Trophoblast cell (in vitro differentiated cells and primary cell): ENCODE measurements at regions not wholly inside any gene's neighbourhood (a gene's known extent, or its start where the extent isn't known, plus 50 kb on each side); places are given as distances from the start of the nearest gene placed in this dataset.

ENCODE experiments used
- DNase-seq, 2 donors: peaks; one replicate each; pipeline ENCODE4 v3.0.0-alpha.2; 2016
- H2AFZ ChIP-seq: 2 replicates; pipeline ENCODE4 v1.6.1; 2013; ENCODE audit warnings: low read length, moderate library complexity, mild to moderate bottlenecking; ENCODE audit not compliant: insufficient read depth, poor library complexity
- H2AK5ac ChIP-seq: 2 replicates; pipeline ENCODE4 v1.6.1; 2013; ENCODE audit warnings: mild to moderate bottlenecking, low read length
- H2BK120ac ChIP-seq: 2 replicates; pipeline ENCODE4 v1.6.1; 2013; ENCODE audit warnings: low read length, mild to moderate bottlenecking, moderate library complexity; ENCODE audit not compliant: insufficient read depth, poor library complexity
- H2BK12ac ChIP-seq: 2 replicates; pipeline ENCODE4 v1.6.1; 2013; ENCODE audit warnings: mild to moderate bottlenecking, low read length, moderate library complexity
- H2BK5ac ChIP-seq: 2 replicates; pipeline ENCODE4 v1.6.1; 2013; ENCODE audit warnings: low read length, low read depth, moderate library complexity, mild to moderate bottlenecking; ENCODE audit not compliant: poor library complexity
- H3K14ac ChIP-seq: 2 replicates; pipeline ENCODE4 v1.6.1; 2013; ENCODE audit warnings: mild to moderate bottlenecking, low read length
- H3K18ac ChIP-seq: 2 replicates; pipeline ENCODE4 v1.6.1; 2013; ENCODE audit warnings: mild to moderate bottlenecking, low read length
- H3K23ac ChIP-seq: 2 replicates; pipeline ENCODE4 v1.6.1; 2013; ENCODE audit warnings: low read length
- H3K27ac ChIP-seq: 2 replicates; pipeline ENCODE4 v1.5.1; 2013; ENCODE audit warnings: low read depth, mild to moderate bottlenecking, inconsistent platforms, low read length, moderate library complexity
- H3K27me3 ChIP-seq: 2 replicates; pipeline ENCODE4 v1.6.1; 2013; ENCODE audit warnings: inconsistent platforms, mild to moderate bottlenecking, low read length, moderate library complexity; ENCODE audit not compliant: insufficient read depth
- H3K36me3 ChIP-seq, 2 experiments: 1 replicate in 1 of 2; 2 replicates in 1 of 2; pipeline ENCODE4 v1.6.1; 2013; ENCODE audit warnings: low read length in 2 of 2, mild to moderate bottlenecking in 2 of 2, moderate library complexity in 1 of 2; ENCODE audit not compliant: insufficient read depth in 2 of 2, control insufficient read depth in 1 of 2
- H3K4ac ChIP-seq: 2 replicates; pipeline ENCODE4 v1.6.1; 2013; ENCODE audit warnings: low read depth, mild to moderate bottlenecking, low read length, moderate library complexity
- H3K4me1 ChIP-seq, 2 experiments: 1 replicate in 1 of 2; 2 replicates in 1 of 2; pipeline ENCODE4 v1.6.1; 2013; ENCODE audit warnings: low read length in 2 of 2, mild to moderate bottlenecking in 2 of 2, moderate library complexity in 1 of 2; ENCODE audit not compliant: insufficient read depth in 2 of 2, control insufficient read depth in 1 of 2
- H3K4me2 ChIP-seq: 2 replicates; pipeline ENCODE4 v1.6.1; 2013; ENCODE audit warnings: inconsistent platforms, mild to moderate bottlenecking, low read length, moderate library complexity
- H3K4me3 ChIP-seq: 2 replicates; pipeline ENCODE4 v1.5.1; 2013; ENCODE audit warnings: mild to moderate bottlenecking, low read depth, low read length, inconsistent platforms
- H3K79me1 ChIP-seq: one replicate; pipeline ENCODE4 v1.6.1; 2013; ENCODE audit warnings: low read length
- H3K79me2 ChIP-seq: 2 replicates; pipeline ENCODE4 v1.6.1; 2013; ENCODE audit warnings: low read length, mild to moderate bottlenecking; ENCODE audit not compliant: control insufficient read depth, insufficient read depth, poor library complexity
- H3K9ac ChIP-seq: 2 replicates; pipeline ENCODE4 v1.6.1; 2013; ENCODE audit warnings: mild to moderate bottlenecking, low read length
- H3K9me3 ChIP-seq: 2 replicates; pipeline ENCODE4 v1.6.1; 2013; ENCODE audit warnings: low read depth, mild to moderate bottlenecking, control low read depth, inconsistent platforms, low read length; ENCODE audit not compliant: insufficient read depth
- H4K12ac ChIP-seq: 2 replicates; pipeline ENCODE4 v1.6.1; 2013; ENCODE audit warnings: low read depth, mild to moderate bottlenecking, low read length, moderate library complexity
- H4K8ac ChIP-seq: 2 replicates; pipeline ENCODE4 v1.6.1; 2013; ENCODE audit warnings: low read depth, mild to moderate bottlenecking, low read length, moderate library complexity
- H4K91ac ChIP-seq: one replicate; pipeline ENCODE4 v1.6.1; 2013; ENCODE audit warnings: low read depth, mild to moderate bottlenecking, low read length, moderate library complexity
- WGBS: extraction: QIAGEN DNeasy Blood & Tissue Kit; methylation state at CpG from one replicate; pipeline ENCODE4 v1.1.7; 2013; ENCODE audit warnings: missing lambda C conversion rate; ENCODE audit not compliant: insufficient read length, insufficient coverage; ENCODE audit errors: extremely low coverage; 5-methylcytosine and 5-hydroxymethylcytosine counted together

DNA sequence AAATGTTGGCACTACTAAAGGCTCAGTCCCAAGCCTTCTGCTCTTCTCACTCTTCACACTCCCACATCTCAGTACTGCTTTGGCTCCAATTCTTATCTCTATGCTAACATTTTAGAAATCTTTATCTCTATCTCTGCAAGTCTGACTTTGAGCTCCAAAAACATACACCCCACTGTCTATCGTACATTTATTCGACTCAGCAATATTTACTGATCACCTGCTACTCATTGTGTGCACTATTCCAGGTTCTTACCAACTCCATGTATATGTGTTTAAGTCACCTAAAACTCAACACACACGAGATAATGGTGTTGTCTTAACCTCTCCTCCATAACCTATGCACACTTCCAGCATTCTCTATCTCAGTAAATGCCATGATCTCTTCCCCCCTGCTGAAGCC is 268.2 kb upstream of the CRIM1 start:
- Histone ChIP-seq H3K79me1 (no peaks in the 10 kb centered on the region), H3K4me3 (no peak overlapping the region), H4K12ac (no peak overlapping the region), H3K18ac (no peak overlapping the region), H2BK12ac (no peak overlapping the region), H3K14ac (no peak overlapping the region), H4K8ac (no peak overlapping the region), H3K9me3 (peaks cover 4% of the 10 kb centered on the region), H3K79me2 (no peaks in the 10 kb centered on the region), H2AFZ (no peak overlapping the region), H3K36me3 (no peaks in the 10 kb centered on the region), H3K4ac (no peak overlapping the region), H3K4me2 (no peak overlapping the region), H4K91ac (no peak overlapping the region), H3K23ac (no peak overlapping the region), H2AK5ac (no peak overlapping the region), H2BK5ac (no peak overlapping the region), H2BK120ac (no peak overlapping the region), H3K4me1 (no peaks in the 10 kb centered on the region), H3K27me3 (no peaks in the 10 kb centered on the region), H3K9ac (no peak overlapping the region), H3K27ac (no peak overlapping the region)
- DNase-seq = no peak
- WGBS = no CpG with 5 or more reads among the region's 3 CpGs

DNA sequence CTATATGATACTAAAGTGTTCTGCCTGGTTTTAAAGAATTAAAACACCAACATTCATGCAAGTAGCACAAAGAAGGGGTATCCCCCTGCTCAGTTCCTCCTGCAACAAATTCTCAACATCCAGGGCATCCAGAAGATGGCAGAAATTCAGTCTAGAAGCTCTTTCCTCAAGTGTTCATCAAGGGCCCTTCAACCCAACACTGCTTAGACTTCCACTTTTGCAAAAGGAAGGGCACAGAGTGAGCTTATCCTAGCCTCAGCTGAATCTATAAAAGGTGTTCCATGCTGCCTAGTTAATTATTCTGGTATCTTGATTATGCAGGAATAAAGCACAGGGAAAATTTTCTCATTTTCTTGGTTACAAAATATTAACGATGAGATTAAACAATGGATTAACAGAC is 275.8 kb upstream of the CRIM1 start:
- H3K79me1 ChIP-seq = no peaks in the 10 kb centered on the region
- H3K18ac ChIP-seq = no peak overlapping the region
- no CpG with 5 or more reads among the region's 1 CpG for WGBS
- H3K4me2 ChIP-seq = no peak overlapping the region
- no peak overlapping the region for H3K27ac ChIP-seq
- no peak overlapping the region for H4K8ac ChIP-seq
- no peak overlapping the region for H3K14ac ChIP-seq
- no peak overlapping the region for H4K12ac ChIP-seq
- no peaks in the 10 kb centered on the region for H3K36me3 ChIP-seq
- no peak overlapping the region for H3K9ac ChIP-seq
- H3K4me1 ChIP-seq = no peaks in the 10 kb centered on the region
- H2BK120ac ChIP-seq = no peak overlapping the region
- no peak overlapping the region for H4K91ac ChIP-seq
- no peak overlapping the region for H2BK5ac ChIP-seq
- H3K79me2 ChIP-seq = no peaks in the 10 kb centered on the region
- no peak overlapping the region for H2AK5ac ChIP-seq
- no peak overlapping the region for H2BK12ac ChIP-seq
- no peaks in the 10 kb centered on the region for H3K9me3 ChIP-seq
- H3K23ac ChIP-seq = no peak overlapping the region
- no peak overlapping the region for H2AFZ ChIP-seq
- no peak overlapping the region for H3K4me3 ChIP-seq
- no peak for DNase-seq
- H3K27me3 ChIP-seq = no peaks in the 10 kb centered on the region
- H3K4ac ChIP-seq = no peak overlapping the region

DNA sequence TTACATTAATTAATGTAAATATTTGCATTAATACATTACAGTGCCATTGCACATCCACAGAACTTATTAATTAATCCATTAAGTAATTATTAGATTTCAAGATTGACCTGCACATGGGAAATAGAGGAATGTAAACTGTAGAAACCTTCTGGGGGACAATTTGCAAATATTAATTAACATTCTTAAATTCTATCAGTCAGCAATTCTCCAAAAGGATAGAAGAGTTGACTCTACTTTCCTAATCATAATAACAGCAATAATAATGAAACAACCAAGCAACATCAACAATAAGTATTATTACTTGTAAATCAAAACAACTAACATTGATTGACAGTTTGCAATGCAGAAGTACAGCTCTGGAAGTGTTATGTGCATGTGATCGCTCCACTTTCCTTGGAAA is 281.6 kb upstream of the CRIM1 start:
- Histone ChIP-seq H4K12ac (no peak overlapping the region), H2AK5ac (no peak overlapping the region), H3K4me3 (no peak overlapping the region), H3K23ac (no peak overlapping the region), H3K79me2 (no peaks in the 10 kb centered on the region), H3K4me2 (no peak overlapping the region), H4K8ac (no peak overlapping the region), H3K27ac (no peak overlapping the region), H4K91ac (no peak overlapping the region), H2AFZ (no peak overlapping the region), H3K4me1 (no peaks in the 10 kb centered on the region), H3K18ac (no peak overlapping the region), H3K9me3 (no peaks in the 10 kb centered on the region), H3K36me3 (no peaks in the 10 kb centered on the region), H2BK12ac (no peak overlapping the region), H3K27me3 (no peaks in the 10 kb centered on the region), H2BK5ac (no peak overlapping the region), H2BK120ac (no peak overlapping the region), H3K79me1 (no peaks in the 10 kb centered on the region), H3K14ac (no peak overlapping the region), H3K4ac (no peak overlapping the region), H3K9ac (no peak overlapping the region)
- DNase-seq = no peak
- no CpG with 5 or more reads among the region's 1 CpG for WGBS

DNA sequence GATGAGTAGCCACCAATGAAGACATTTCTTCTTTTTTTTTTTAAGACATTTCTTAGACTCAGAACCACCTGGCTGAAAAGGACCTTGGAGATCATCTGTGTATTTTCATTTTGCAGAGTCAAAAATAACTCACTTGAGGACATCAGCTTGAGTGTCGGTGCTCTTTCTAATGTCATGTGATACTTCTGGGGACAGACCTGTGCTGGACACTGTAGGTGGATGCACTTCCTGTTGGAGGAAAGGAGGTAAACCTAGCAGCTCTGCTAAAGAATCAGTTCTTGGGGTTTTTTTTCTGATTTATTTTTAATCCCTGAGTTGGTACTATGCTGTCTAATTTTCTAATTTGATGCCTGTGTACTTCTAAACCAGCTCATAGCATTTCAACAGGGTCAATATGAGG is 283.9 kb upstream of the CRIM1 start:
- Histone ChIP-seq H3K4me1 (no peaks in the 10 kb centered on the region), H3K9me3 (no peaks in the 10 kb centered on the region), H3K4ac (no peak overlapping the region), H3K79me1 (no peaks in the 10 kb centered on the region), H3K36me3 (no peaks in the 10 kb centered on the region), H2BK120ac (no peak overlapping the region), H3K4me2 (no peak overlapping the region), H4K12ac (no peak overlapping the region), H2AFZ (no peak overlapping the region), H2BK5ac (no peak overlapping the region), H3K9ac (no peak overlapping the region), H3K23ac (no peak overlapping the region), H3K14ac (no peak overlapping the region), H4K8ac (no peak overlapping the region), H3K79me2 (no peaks in the 10 kb centered on the region), H3K27ac (no peak overlapping the region), H3K27me3 (no peaks in the 10 kb centered on the region), H2BK12ac (no peak overlapping the region), H4K91ac (no peak overlapping the region), H2AK5ac (no peak overlapping the region), H3K18ac (no peak overlapping the region), H3K4me3 (no peak overlapping the region)
- no peak for DNase-seq
- WGBS = no CpG with 5 or more reads among the region's 1 CpG
